ENCODE measurements at regions not wholly inside any gene's neighbourhood (a gene's known extent, or its start where the extent isn't known, plus 50 kb on each side); places are given as distances from the start of the nearest gene placed in this dataset.

DNA sequence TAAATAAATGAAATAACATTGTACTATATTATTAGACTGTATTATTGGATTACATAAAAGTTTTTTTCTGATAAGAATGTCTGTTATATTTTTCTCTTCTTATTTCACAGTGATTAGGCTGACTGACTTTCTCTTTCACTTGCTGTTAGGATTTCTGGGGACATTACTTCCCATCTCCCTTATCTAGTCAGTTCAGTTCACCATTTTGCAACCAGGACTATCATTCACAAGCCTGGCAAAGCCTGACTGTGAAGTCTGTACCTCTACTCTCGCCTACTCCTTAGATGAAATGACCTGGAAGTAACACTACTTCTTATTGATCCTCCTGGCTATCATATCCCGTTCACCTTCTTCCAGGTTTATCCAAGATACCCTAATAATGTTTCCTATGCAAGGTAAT lies 676.6 kb downstream of the USP25 start:
- no peaks in the 10 kb centered on the region for H3K9me3 ChIP-seq
- no peak overlapping the region for H3K27ac ChIP-seq
- 94% methylated on average over 2 of the region's 2 CpGs for WGBS
- H3K4me3 ChIP-seq, result no peak overlapping the region
- H3K4me1 ChIP-seq, result no peaks in the 10 kb centered on the region
- DNase-seq (ENCODE audit: low spot score in 2 of 2), result no peak
- H3K36me3 ChIP-seq, result no peaks in the 10 kb centered on the region
- no peak for TF ChIP-seq POLR2A (IDR thresholded peaks at IDR 0.05)
- TF ChIP-seq, protein P1, sequence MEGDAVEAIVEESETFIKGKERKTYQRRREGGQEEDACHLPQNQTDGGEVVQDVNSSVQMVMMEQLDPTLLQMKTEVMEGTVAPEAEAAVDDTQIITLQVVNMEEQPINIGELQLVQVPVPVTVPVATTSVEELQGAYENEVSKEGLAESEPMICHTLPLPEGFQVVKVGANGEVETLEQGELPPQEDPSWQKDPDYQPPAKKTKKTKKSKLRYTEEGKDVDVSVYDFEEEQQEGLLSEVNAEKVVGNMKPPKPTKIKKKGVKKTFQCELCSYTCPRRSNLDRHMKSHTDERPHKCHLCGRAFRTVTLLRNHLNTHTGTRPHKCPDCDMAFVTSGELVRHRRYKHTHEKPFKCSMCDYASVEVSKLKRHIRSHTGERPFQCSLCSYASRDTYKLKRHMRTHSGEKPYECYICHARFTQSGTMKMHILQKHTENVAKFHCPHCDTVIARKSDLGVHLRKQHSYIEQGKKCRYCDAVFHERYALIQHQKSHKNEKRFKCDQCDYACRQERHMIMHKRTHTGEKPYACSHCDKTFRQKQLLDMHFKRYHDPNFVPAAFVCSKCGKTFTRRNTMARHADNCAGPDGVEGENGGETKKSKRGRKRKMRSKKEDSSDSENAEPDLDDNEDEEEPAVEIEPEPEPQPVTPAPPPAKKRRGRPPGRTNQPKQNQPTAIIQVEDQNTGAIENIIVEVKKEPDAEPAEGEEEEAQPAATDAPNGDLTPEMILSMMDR (IDR thresholded peaks at IDR 0.05), result no peak
- no peak for TF ChIP-seq POLR2AphosphoS5 (IDR thresholded peaks at IDR 0.05)
- no peak for TF ChIP-seq EP300 (IDR thresholded peaks at IDR 0.05)
- H3K27me3 ChIP-seq, result no peaks in the 10 kb centered on the region

DNA sequence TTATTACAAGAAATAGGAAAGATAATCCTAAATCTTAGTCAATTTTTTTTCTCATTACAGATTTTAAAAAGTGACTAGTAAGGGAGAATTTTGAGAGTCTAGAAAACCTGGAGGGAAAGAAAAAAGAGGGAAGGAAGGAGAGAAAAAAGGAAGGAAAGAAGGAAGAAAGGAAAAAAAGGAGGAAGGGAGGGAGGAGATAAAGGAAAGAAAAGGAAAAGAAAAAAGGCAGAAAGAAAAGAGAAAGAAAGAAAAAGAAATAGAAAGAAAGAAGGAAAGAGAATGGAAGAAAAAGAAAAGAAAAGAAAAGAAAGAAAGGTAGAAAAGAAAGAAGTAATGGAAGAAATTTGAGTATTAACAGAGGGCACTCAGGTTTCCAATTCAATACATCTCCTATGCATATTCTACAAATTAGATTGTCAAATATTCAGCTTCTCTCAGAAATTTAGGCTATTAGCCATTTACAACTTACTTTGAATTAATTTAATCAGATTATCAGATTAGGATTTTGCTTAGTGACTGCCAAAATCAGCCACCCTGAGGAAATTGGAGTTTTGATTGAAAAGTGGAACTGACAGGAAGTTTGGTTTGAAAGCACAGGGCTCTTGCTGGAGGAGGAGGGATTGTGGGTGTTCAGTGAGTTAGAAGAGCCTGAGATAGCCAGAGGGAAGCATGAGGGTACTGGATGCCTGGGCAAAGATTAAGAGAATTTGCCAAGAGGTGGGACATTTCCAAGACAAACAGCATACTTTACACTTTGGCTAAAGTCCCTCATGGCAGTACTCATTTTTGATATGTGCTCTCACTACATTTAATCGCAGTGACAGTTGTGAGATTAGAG lies 677.8 kb downstream of the USP25 start:
- H3K4me1 ChIP-seq, result no peaks in the 10 kb centered on the region
- H3K9me3 ChIP-seq, result no peaks in the 10 kb centered on the region
- 53% methylated on average over 1 of the region's 1 CpG for WGBS
- no peaks in the 10 kb centered on the region for H3K27me3 ChIP-seq
- no peaks in the 10 kb centered on the region for H3K36me3 ChIP-seq
- no peak for TF ChIP-seq EP300 (IDR thresholded peaks at IDR 0.05)
- no peak for TF ChIP-seq POLR2AphosphoS5 (IDR thresholded peaks at IDR 0.05)
- TF ChIP-seq, protein P1 (IDR thresholded peaks at IDR 0.05), result no peak
- TF ChIP-seq POLR2A (IDR thresholded peaks at IDR 0.05), result no peak
- no peak for DNase-seq (ENCODE audit: low spot score in 2 of 2)
- H3K4me3 ChIP-seq, result no peak overlapping the region
- H3K27ac ChIP-seq, result no peak overlapping the region

DNA sequence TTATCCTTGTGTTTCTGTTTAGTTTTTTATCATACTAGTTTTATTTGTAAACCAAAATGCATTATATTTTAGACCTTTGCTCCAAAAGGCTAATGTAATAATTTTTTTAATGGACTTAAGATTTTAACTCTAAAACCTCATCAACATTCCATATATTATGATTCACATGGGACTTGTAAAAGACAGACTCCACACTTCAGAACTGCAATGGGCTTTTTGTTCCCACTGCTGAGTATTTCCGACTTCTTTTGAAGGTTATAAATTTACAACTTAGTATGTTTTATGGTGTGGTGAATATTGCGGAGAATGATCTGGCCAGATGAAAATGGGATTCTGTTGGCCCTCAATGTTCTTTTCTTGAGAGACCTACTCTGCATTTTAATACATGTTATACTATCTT lies 678.5 kb downstream of the USP25 start:
- Histone ChIP-seq H3K4me3 (no peak overlapping the region), H3K27me3 (no peaks in the 10 kb centered on the region), H3K27ac (no peak overlapping the region), H3K36me3 (no peaks in the 10 kb centered on the region), H3K4me1 (no peaks in the 10 kb centered on the region), H3K9me3 (no peaks in the 10 kb centered on the region)
- TF ChIP-seq, protein P1 (IDR thresholded peaks at IDR 0.05), result no peak
- TF ChIP-seq POLR2A (IDR thresholded peaks at IDR 0.05) (no peak), EP300 (IDR thresholded peaks at IDR 0.05) (no peak), POLR2AphosphoS5 (IDR thresholded peaks at IDR 0.05) (no peak)
- DNase-seq (ENCODE audit: low spot score in 2 of 2), result no peak
- WGBS, result 83% methylated on average over 2 of the region's 2 CpGs

DNA sequence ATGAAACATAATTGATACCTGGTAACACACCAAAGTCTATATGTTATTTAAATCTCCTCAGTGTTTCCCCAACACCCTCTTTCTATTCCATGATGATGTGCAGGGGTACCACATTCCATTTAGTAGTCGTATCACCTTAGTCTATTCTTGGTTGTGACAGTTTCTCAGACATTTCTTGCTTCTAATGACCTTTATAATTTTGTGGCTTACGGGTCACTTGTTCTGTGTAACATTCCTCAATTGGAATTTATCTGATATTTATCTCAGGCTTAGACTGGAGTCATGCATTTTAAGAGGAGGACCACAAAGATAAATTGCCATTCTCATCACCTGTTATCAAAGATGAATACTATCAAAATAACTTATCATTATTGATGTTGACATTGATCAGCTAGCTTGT lies 679.6 kb downstream of the USP25 start:
- no peak overlapping the region for H3K4me3 ChIP-seq
- WGBS, result 94% methylated on average over 2 of the region's 2 CpGs
- H3K36me3 ChIP-seq, result no peaks in the 10 kb centered on the region
- H3K4me1 ChIP-seq, result no peaks in the 10 kb centered on the region
- H3K27ac ChIP-seq, result no peak overlapping the region
- no peak for DNase-seq (ENCODE audit: low spot score in 2 of 2)
- TF ChIP-seq POLR2A (IDR thresholded peaks at IDR 0.05) (no peak), POLR2AphosphoS5 (IDR thresholded peaks at IDR 0.05) (no peak), EP300 (IDR thresholded peaks at IDR 0.05) (no peak)
- TF ChIP-seq, protein P1 (IDR thresholded peaks at IDR 0.05), result no peak
- H3K9me3 ChIP-seq, result no peaks in the 10 kb centered on the region
- H3K27me3 ChIP-seq, result no peaks in the 10 kb centered on the region

DNA sequence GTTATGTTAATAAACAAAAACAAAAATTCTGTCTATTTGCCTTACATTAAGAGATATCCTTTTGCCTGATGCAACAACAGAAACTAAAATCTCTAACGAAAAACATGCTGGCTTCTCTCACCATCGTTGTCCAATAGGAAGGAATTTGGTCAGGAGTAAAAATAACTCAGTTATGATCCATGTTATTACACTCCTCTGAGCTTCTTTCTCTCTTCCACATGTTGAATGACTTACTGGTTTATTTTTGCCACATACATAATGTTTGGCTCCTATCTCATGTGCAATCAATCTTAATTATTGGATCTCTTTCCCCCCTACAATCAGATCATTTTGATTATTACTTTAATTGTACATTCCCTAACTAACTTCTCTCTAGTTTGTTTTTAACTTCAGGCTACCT lies 688.4 kb downstream of the USP25 start:
- Histone ChIP-seq H3K4me3 (no peak overlapping the region), H3K36me3 (no peaks in the 10 kb centered on the region), H3K9me3 (no peaks in the 10 kb centered on the region), H3K27ac (peak overlapping the region; percentile 86), H3K27me3 (no peaks in the 10 kb centered on the region), H3K4me1 (peaks cover 16% of the 10 kb centered on the region)
- WGBS, result 9% methylated on average over 2 of the region's 2 CpGs
- DNase-seq (ENCODE audit: low spot score in 2 of 2), result no peak
- TF ChIP-seq POLR2AphosphoS5 (IDR thresholded peaks at IDR 0.05), result no peak
- TF ChIP-seq POLR2A (IDR thresholded peaks at IDR 0.05), result no peak
- no peak for TF ChIP-seq EP300 (IDR thresholded peaks at IDR 0.05)
- TF ChIP-seq, protein P1 (IDR thresholded peaks at IDR 0.05), result no peak

All from suprapubic skin (tissue), 4 donors.